MM.1S (cell line): ENCODE measurements at regions not wholly inside any gene's neighbourhood (a gene's known extent, or its start where the extent isn't known, plus 50 kb on each side); places are given as distances from the start of the nearest gene placed in this dataset.
"Not testable (repeated sequence)": the region's sequence is repeated elsewhere in the genome, so short reads cannot be mapped to it uniquely, and the experiment has no call there.

ENCODE experiments used
- EZH2phosphoT487 ChIP-seq: fragments of 300-600 bp; sonication (generic); IDR thresholded peaks from 2 replicates; pipeline ENCODE4 v1.6.1; 2018; ENCODE audit warnings: antibody characterized with exemption, low read length
- TF ChIP-seq, protein P1 (sequence below): fragments of 300-600 bp; sonication (generic); IDR thresholded peaks from 2 replicates; pipeline ENCODE4 v1.5.1; 2016; ENCODE audit warnings: antibody characterized with exemption, low read length, mixed read lengths

DNA sequence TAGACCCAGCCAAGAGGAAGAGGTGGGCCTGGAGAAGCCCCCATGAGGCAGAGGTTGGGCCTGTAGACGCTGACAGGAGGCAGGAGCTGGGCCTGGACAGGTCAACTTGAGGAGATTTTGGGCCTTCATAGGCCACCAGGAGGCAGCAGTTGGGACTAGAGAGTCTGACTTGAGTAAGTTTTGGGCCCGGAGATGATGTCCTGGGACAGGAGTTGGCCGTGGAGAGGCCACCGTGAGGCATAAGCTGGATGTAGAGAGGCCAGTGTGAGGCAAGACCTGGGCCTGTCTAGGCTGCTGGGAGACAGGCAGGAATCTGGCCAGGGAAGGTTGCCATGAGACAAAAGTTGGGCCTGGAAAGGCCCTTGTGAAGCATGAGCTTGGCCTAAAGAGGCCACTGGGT is 312.6 kb downstream of the OR4F29 start:
- not testable (repeated sequence) for TF ChIP-seq EZH2phosphoT487
- TF ChIP-seq, protein P1, sequence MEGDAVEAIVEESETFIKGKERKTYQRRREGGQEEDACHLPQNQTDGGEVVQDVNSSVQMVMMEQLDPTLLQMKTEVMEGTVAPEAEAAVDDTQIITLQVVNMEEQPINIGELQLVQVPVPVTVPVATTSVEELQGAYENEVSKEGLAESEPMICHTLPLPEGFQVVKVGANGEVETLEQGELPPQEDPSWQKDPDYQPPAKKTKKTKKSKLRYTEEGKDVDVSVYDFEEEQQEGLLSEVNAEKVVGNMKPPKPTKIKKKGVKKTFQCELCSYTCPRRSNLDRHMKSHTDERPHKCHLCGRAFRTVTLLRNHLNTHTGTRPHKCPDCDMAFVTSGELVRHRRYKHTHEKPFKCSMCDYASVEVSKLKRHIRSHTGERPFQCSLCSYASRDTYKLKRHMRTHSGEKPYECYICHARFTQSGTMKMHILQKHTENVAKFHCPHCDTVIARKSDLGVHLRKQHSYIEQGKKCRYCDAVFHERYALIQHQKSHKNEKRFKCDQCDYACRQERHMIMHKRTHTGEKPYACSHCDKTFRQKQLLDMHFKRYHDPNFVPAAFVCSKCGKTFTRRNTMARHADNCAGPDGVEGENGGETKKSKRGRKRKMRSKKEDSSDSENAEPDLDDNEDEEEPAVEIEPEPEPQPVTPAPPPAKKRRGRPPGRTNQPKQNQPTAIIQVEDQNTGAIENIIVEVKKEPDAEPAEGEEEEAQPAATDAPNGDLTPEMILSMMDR = not testable (repeated sequence)
